ENCODE measurements at regions not wholly inside any gene's neighbourhood (a gene's known extent, or its start where the extent isn't known, plus 50 kb on each side); places are given as distances from the start of the nearest gene placed in this dataset.

GRCh38 chr12:130281153-130281799, 56.4 kb upstream of the PIWIL1 start:
- peak in 1 of 2 donors; percentile 58 for DNase-seq (ENCODE audit: low read depth in 1 of 2, low spot score in 1 of 2)
- H3K4me3 ChIP-seq = no peak overlapping the region
- no peaks in the 10 kb centered on the region for H3K36me3 ChIP-seq
- H3K27ac ChIP-seq = no peak overlapping the region
- H3K9me3 ChIP-seq (ENCODE audit: low read depth) = no peaks in the 10 kb centered on the region
- no peaks in the 10 kb centered on the region for H3K4me1 ChIP-seq (ENCODE audit: low read depth)
- TF ChIP-seq CTCF (IDR thresholded peaks at IDR 0.05; ENCODE audit: low read depth, low read length) = peak; percentile 18
- H3K27me3 ChIP-seq = peaks cover 13% of the 10 kb centered on the region

DNA sequence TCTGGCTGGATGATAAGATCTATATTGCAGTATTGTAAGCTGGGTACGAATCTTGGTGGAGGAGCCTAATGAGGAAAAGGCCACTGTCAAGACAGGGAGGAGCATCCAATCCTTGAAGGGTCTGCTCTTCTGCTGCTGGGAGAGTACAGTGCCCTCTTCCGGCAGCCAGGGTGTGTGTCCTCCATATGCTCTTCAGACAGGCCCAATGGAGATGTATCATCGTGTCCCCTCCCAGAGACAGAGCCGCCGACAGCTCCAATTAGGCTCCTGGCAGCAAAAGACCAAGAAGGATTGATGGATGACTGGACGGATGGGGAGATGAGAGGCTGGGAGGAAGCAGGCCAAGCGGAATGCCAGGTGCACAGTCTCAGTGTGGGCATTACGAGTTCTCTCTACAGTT, 51.6 kb upstream of the PIWIL1 start:
- no peak for TF ChIP-seq CTCF (IDR thresholded peaks at IDR 0.05; ENCODE audit: low read depth, low read length)
- DNase-seq (ENCODE audit: low read depth in 1 of 2, low spot score in 1 of 2) = no peak
- no peak overlapping the region for H3K4me3 ChIP-seq
- H3K36me3 ChIP-seq = no peaks in the 10 kb centered on the region
- no peaks in the 10 kb centered on the region for H3K9me3 ChIP-seq (ENCODE audit: low read depth)
- no peaks in the 10 kb centered on the region for H3K27me3 ChIP-seq
- H3K4me1 ChIP-seq (ENCODE audit: low read depth) = no peaks in the 10 kb centered on the region
- H3K27ac ChIP-seq = no peak overlapping the region

GRCh38 chr12:130286741-130287440, 50.8 kb upstream of the PIWIL1 start:
- Histone ChIP-seq H3K9me3 (ENCODE audit: low read depth) (no peaks in the 10 kb centered on the region), H3K27ac (no peak overlapping the region), H3K27me3 (no peaks in the 10 kb centered on the region), H3K36me3 (no peaks in the 10 kb centered on the region), H3K4me3 (no peak overlapping the region), H3K4me1 (ENCODE audit: low read depth) (no peaks in the 10 kb centered on the region)
- TF ChIP-seq CTCF (IDR thresholded peaks at IDR 0.05; ENCODE audit: low read depth, low read length) = no peak
- no peak for DNase-seq (ENCODE audit: low read depth in 1 of 2, low spot score in 1 of 2)
